NCI-H460 (cell line): ENCODE measurements at regions not wholly inside any gene's neighbourhood (a gene's known extent, or its start where the extent isn't known, plus 50 kb on each side); places are given as distances from the start of the nearest gene placed in this dataset.

Experiments used
- DNase-seq: peaks from one replicate; pipeline ENCODE4 v3.0.0-alpha.2; 2016; ENCODE audit warnings: low read depth; ENCODE audit errors: extremely low read depth

DNA sequence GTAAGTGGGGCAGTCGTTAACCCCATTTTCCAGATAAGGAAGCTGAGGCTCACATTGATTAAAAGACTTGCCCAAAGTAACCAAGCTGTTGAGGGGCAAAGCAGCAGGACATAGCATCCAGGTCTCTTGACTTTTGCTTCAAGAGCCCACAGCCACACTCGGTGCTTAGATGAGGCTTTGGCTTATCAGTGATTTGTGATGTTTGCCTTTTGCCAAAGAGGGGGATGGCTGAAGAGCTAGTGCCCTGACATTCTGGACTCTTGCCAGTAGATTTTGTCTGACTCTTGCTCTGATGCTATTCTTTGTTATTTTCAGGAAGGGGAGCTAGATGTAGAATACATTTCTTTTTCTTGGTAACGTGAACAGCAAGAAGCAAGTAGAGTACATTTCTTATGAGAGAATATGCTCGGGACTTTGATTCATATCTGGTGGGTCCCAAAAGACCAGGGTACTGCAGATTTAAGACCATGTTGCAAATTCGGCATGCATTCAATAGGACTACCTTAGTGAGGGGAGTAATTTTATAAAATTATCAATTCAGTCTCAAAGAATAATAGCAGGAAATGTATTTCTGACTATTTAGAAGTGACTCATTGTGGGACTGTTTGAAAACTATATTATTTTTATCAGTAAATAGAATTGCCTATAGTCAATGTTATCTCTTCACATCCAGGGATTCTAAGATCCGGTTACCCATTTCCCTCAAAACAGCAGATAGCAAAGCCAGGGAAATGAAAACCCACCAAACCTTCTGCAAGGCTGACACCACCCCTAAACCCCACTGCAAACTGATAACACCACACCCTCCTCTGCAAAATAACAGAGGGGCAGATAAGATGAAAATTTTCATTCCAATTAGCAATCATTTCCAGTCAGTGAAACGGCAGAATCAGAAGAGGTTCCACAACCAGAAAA, 180.0 kb upstream of the BMPER start:
- no peak for DNase-seq

GRCh38 chr7:33726582-33726981, 178.8 kb upstream of the BMPER start:
- no peak for DNase-seq

- no peak for DNase-seq
Observed at GRCh38 chr7:33727315-33727714, 178.0 kb upstream of the BMPER start.

DNA sequence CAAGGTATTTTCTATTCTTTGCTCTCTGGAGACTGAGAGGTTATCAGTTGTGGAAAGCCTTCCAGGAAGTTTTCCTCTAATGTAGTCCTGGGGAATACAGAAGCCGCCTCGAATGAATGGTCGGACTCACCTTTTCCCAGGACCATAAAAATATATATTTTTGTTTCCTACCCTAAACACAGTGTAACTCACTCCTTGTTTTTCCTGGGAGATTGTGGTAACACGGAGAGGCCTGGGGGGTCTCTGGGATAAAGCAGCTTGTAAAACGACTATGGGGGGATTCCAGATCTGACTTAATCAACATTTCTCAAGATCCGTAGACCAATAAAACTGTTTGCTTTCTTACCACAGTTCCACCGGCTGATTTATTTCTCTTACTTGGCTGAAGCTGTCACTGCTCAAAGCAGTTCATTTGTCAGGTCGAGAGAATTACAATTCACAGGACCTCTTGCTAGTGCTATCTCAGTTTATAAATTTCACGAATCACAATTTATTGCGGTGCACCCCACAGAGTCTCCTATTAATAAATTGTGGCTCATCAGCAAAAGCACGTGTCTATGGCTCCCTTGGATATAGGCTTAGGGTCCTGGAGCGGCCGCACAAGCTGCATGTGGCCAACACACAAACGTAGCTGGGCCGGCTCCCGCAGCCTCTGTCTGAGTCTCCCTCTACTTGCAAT, 176.3 kb upstream of the BMPER start:
- no peak for DNase-seq

DNA sequence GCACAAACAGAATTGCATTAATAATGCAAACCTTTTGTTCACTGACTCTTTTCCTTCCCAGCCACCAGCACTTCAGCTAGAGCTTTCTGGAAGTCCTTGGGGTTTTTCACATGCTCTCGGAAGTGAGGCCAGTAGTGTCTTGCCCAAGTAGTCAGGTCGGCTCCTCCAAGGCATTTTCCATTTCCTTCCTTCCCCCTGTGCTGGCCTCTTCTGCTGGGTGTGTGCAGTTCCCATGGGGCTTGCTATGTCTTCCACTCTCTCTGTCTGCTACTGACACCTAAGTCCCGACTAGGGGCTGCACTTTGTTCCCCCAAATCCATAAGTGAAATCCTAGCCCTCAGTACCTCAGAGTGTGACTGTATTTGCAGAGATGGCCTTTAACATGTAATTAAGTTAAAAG, 175.6 kb upstream of the BMPER start:
- DNase-seq, result no peak

DNA sequence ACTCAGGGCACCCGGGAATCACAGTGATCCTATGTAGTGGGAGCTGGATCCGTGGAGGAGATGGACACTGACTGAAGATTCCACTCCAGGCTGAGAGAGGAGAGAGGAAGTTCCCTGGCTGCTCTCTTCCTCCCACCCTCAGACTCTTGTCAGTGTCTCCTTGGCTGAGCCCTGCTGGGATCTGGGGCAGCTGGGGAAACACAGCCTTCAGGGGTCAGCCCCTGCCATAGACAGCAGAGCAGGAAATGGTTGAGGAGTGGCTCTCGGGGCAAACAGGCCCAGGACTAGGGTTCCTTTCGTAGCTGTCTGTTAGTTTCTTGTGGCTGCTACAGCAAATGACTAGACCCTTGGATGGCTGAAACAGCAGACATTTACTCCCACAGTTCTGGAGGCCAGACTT, 174.4 kb upstream of the BMPER start:
- DNase-seq, result no peak

GRCh38 chr7:33731912-33732311, 173.4 kb upstream of the BMPER start:
- DNase-seq, result no peak

DNA sequence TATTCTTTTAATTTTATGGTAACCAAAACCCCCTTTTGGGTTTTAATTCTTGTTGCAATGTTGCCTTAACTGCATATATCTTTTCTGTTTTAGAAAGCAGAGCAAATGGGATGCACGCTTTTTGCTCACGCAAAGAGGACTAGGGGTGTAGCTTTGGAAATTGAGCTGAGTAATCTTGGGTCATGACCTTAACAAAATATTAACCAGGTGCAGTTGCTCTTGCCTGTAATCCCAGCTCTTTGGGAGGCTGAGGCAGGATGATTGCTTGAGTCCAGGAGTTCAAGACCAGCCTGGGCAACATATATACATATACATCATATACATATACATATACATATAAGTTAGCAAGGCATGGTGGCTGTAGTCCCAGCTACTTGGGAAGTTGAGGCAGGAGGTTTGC, 172.9 kb upstream of the BMPER start:
- no peak for DNase-seq

DNA sequence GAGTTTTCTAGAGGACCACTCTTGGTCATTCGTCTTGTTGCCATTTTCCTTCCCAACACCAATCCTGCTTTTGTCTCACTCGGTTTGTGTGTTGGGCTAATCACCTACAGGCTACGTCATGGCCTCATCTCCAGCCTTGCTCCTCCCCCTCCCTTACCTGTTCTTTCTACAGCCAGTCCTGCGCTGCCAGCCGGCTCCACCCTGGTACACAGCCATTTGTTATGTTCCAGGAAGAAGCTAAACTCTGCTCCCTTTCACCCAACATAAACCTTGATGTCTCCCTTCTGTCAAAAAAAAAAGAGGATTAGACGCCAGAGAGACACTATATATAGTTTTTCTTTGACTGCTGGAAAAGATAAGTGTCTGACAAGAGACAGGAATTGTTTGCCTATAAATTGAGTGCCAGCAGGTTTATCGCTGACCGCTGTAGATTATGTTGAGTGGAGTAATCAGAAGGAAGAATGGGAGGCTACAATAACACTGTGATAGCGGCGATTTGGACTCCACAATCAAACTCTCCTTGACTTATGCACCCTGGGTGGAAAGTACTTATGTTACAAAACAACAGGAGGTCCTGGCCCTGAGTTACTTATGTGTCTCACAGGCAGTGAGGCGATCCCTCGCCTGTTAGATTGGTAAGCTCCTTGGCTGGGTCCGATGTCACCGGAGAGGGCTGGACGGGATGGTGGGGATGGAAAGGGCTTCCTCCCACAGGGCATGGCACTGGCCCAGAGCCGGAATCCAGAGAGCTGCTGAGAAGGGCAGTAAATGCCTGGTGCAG, 171.3 kb upstream of the BMPER start:
- no peak for DNase-seq

GRCh38 chr7:33735403-33735802, 169.9 kb upstream of the BMPER start:
- DNase-seq, result no peak

DNA sequence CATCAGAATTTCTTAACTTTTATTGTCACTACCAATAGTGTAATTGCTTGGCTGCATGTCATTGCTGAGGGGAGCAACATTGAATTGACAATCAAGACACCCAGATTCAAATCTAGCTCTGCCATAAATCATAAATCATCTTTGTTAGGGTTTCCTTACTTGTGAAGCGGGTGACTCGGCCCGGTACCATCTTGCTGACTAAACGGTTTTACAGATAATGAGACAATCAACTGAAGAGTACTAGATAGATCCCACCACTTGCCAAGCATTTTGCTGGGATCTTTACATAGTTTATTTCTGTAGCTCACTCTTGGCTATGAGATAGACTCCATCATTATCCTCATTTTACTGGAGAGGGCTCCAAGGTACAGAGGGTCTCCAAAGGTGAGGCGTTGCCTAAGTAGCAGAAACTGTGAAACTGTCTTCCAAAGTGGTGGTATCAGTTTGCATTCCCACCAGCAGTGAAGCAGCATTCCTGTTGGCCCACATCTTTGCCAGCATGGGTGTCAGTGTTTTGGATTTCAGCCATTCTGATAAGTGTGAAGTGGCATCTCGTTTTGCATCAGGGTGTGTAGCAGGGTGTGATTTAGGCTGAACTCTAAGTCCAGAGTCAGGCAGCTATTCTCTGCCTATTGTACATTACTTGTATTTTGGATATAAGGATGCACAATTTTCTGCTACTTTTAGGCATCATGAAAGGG, 168.7 kb upstream of the BMPER start:
- DNase-seq, result no peak

- DNase-seq, result no peak
Observed at GRCh38 chr7:33738260-33738935, 166.9 kb upstream of the BMPER start.

DNA sequence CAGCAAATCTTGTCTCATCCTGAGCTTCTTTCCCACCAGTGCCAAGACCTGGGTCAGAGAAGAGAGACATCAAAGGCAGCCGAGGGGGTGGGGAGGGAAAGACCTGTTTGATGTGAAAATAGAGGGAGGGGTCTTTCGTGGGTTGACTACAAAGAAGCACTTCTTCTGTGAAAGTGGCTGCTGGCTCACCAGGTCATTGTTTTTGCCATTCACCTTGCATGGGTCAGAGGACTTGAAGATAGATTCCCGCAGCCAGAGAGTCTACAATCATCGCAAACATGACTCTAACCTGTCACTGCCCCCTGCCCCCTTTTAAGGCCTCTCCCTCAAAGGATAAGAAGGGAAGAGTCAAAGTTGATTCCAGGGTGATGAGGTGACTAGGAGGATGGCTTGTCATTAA, 166.1 kb upstream of the BMPER start:
- DNase-seq, result no peak

DNA sequence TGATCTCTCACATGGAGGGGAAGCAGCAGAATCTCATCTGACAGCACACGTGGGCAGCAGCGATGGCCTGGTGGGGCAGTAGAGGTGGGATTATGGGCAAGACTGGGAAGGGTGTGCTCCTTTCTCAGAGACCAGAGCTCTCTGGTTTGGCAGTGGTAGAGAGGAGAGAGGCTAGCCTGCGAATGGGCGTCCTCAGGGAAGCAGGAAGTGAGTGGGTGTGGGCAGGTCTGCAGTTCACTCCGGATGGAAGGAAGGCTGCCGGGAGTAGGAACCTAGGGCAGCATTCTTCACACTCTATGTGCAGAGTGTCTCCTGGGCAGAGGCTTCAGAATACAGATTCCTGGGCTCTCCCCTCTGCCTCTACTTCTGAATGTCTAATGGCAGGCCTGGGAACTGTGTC, 162.8 kb upstream of the BMPER start:
- no peak for DNase-seq

GRCh38 chr7:33742999-33743587, 162.2 kb upstream of the BMPER start:
- DNase-seq, result no peak

GRCh38 chr7:33743594-33743993, 161.7 kb upstream of the BMPER start:
- no peak for DNase-seq

- DNase-seq, result peak; percentile 24
Observed at GRCh38 chr7:33744293-33745075, 160.9 kb upstream of the BMPER start.

- no peak for DNase-seq
Observed at GRCh38 chr7:33745934-33746333, 159.4 kb upstream of the BMPER start.

GRCh38 chr7:33748793-33749192, 156.5 kb upstream of the BMPER start:
- no peak for DNase-seq
